Astrocyte of the cerebellum (primary cell): ENCODE measurements at regions not wholly inside any gene's neighbourhood (a gene's known extent, or its start where the extent isn't known, plus 50 kb on each side); places are given as distances from the start of the nearest gene placed in this dataset.
"Not testable (repeated sequence)": the region's sequence is repeated elsewhere in the genome, so short reads cannot be mapped to it uniquely, and the experiment has no call there.

Experiments used
- DNase-seq: peaks from one replicate; pipeline ENCODE4 v3.0.0-alpha.2; 2011; ENCODE audit warnings: low read depth
- H3K4me3 ChIP-seq: 2 replicates; pipeline ENCODE4 v1.5.1; 2011; ENCODE audit warnings: mild to moderate bottlenecking, low read depth, low read length, moderate library complexity
- CTCF ChIP-seq: IDR thresholded peaks from 2 replicates; pipeline ENCODE4 v1.5.1; 2012; ENCODE audit warnings: low read length, low read depth, moderate library complexity, mild to moderate bottlenecking; ENCODE audit errors: missing control alignments
- in situ Hi-C: cut with HindIII; loops from 2 replicates; pipeline ENCODE4 v1.10.0; 2017; ENCODE audit warnings: low sequenced_read_pairs

DNA sequence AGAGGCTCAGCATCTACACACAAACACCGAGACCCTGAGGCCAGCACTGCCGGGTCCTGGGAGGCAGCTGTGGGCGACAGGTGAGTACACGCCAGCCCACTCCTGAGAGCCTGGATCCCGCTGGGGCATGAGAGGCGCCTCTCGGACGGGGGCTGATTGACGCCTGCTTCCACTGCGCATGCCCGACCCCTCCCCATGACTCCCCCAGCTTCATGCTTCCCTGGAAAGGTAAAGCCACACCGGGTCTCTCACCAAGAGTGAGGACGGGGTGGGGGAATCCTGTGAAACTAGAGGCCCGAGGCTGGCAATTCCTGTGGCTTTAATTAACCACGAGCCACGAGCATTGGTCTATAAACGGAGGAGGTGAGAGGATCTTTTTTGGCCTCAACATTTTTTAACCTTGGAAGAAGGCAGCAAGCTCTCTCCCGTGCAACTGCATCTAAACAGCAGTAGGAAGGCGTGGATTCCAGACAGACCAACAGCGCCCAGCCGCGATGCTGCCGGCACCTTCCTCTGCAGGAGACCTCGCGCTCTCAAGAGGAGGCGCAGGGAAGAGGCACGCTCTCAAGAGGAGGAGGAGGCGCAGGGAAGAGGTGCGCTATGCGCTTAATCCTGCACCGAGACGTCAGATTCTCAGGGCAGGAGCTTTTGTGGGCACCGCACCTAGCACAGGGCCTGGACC is 71.8 kb upstream of the METRNL start:
- no peak for TF ChIP-seq CTCF
- no peak overlapping the region for H3K4me3 ChIP-seq
- no peak for DNase-seq
- in situ Hi-C loops: no loop called here

- in situ Hi-C loops: no loop called here
- no peak for DNase-seq
- no peak overlapping the region for H3K4me3 ChIP-seq
- TF ChIP-seq CTCF: no peak
Measured at GRCh38 chr17:83008186-83008510, 71.3 kb upstream of the METRNL start.

DNA sequence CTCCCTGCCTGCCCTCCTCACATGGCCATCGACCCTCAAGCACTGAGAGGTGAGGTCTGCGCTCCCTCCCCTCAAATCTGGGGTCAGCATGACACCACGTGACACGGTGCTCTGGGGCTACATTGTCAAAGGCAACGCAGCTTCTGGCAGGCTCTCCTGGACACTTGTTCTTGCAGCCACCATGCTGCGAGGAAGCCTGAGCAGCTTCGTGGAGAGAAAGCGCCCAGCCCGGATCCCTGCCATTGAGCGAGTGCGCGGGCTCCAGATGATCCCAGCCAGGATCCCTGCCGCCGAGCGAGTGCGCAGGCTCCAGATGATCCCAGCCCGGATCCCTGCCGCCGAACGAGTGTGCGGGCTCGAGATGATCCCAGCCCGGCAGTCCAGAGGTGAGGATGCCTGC is 70.9 kb upstream of the METRNL start:
- in situ Hi-C loops: no loop called here
- TF ChIP-seq CTCF: no peak
- no peak overlapping the region for H3K4me3 ChIP-seq
- no peak for DNase-seq

DNA sequence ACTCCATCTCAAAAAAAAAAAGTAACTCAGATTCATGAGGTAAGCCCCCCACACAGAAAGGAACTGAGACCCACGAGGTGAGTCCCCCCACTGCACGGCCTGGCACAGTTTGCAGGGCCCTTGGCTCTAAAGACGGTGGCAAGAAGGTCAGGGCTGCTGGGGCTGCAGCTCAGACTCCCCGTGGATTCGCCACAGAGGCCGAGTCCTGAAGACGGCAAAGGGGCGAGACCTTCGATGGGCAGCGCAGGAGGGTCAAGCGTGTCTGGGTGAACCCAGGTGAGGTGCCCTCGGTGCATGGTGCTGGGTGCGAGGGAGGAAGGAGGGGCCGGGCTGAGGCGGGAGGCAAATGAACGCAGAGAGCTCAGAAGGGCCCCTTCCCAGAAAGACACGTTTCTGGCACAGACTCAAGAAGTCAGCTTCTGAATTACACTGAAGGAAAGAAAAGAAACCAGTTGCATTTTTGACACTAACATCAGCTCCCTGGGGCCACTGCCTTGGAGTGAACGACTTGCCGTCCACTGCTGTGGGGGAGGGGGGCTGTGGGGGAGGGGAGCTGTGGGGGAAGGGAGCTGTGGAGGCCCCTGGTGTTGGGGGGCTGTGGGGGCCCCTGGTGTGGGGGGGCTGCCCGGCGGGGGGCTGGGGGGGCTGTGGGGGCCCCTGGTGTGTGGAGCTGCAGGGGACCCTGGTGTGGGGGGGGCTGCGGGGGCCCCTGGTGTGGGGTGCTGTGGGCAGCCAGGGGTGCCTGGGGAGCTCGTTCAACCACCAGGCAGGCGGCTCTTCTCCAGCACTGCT is 69.8 kb upstream of the METRNL start:
- in situ Hi-C loops: no loop called here
- TF ChIP-seq CTCF: no peak
- no peak overlapping the region for H3K4me3 ChIP-seq
- DNase-seq: no peak

GRCh38 chr17:83010206-83011200 is 68.9 kb upstream of the METRNL start:
- no peak for TF ChIP-seq CTCF
- no peak for DNase-seq
- H3K4me3 ChIP-seq: no peak overlapping the region
- in situ Hi-C loops: no loop called here

DNA sequence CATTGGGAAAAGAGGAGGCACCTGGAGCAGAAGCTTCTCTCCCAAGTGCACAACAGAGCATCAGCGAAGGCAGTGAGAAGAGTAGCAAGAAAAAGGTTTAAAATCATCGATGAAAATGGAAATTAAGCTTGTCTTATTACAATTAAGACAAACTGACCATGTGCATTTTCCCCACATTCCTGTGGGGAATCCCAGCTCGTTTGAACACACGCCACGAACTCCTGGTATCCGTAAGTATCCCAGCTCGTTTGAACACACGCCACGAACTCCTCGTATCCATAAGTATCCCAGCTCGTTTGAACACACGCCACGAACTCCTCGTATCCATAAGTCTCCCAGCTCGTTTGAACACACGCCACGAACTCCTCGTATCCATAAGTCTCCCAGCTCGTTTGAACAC is 67.7 kb upstream of the METRNL start:
- in situ Hi-C loops, DNase-seq, H3K4me3 ChIP-seq: not testable (repeated sequence)
